T-helper 2 cell treated with Interferon-gamma antibody and Interleukin-4, amounts not matched to agents 5 μg/mL and 100 μg/mL, for 36 hours (primary cell): ENCODE measurements at regions not wholly inside any gene's neighbourhood (a gene's known extent, or its start where the extent isn't known, plus 50 kb on each side); places are given as distances from the start of the nearest gene placed in this dataset.
"Not testable (repeated sequence)": the region's sequence is repeated elsewhere in the genome, so short reads cannot be mapped to it uniquely, and the experiment has no call there.

Experiments used
- DNase-seq: peaks from one replicate; pipeline ENCODE4 v3.0.0; 2021; ENCODE audit warnings: low spot score
- H3K27ac Mint-ChIP-seq: one replicate; pipeline ENCODE4 v1.8.0; 2021; ENCODE audit warnings: mild to moderate bottlenecking, mixed read lengths
- H3K27me3 Mint-ChIP-seq: one replicate; pipeline ENCODE4 v1.8.0; 2021; ENCODE audit warnings: low read depth, mixed read lengths
- H3K36me3 Mint-ChIP-seq: one replicate; pipeline ENCODE4 v1.8.0; 2021; ENCODE audit warnings: low read depth, mixed read lengths
- H3K4me1 Mint-ChIP-seq: one replicate; pipeline ENCODE4 v1.8.0; 2021; ENCODE audit warnings: low read depth, mixed read lengths
- H3K4me3 Mint-ChIP-seq: one replicate; pipeline ENCODE4 v1.8.0; 2022; ENCODE audit warnings: mild to moderate bottlenecking, moderate library complexity, mixed read lengths
- H3K9me3 Mint-ChIP-seq: one replicate; pipeline ENCODE4 v1.8.0; 2021; ENCODE audit warnings: mixed read lengths

DNA sequence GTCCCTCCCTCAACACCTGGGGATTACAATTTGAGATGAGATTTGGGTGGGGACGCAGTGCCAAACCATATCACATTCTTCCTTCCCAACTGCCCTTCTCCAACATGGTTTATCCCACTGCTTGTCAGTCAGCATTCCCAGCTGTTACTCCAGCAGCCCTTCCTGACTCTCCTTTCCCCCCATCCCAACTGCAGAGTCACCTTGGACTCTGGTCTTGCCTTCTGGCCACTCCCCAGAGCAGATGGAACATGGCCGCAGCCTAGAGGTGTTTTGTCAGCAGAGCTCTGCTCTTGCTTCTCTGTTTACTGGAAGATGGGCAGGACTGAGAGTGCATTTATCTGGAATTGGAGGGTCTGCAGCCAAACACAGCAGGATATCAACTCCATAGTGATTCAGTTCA is 51.2 kb upstream of the MEX3C start:
- no peaks in the 10 kb centered on the region for H3K27me3 Mint-ChIP-seq
- H3K9me3 Mint-ChIP-seq: no peaks in the 10 kb centered on the region
- no peak overlapping the region for H3K27ac Mint-ChIP-seq
- no peak for DNase-seq
- no peaks in the 10 kb centered on the region for H3K4me1 Mint-ChIP-seq
- H3K4me3 Mint-ChIP-seq: no peak overlapping the region
- no peaks in the 10 kb centered on the region for H3K36me3 Mint-ChIP-seq

DNA sequence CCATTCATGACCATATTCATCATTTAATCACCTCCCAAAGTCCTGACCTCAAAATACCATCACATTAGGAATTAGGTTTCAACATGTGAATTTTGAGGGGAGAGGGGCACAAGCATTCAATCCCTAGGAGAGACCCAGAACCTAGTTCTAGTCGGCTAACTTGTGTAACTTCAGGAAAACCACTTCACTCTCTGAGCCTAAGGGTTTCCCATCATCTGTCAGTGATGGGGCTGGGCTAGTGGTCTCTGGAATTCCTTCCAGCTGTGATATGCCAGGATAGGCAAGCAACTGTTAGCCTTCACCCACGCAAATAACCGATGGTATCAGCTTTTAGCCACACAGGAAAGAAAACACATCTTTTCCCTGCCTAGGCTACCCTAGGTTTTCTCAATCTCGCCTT is 52.5 kb upstream of the MEX3C start:
- H3K36me3 Mint-ChIP-seq: no peaks in the 10 kb centered on the region
- no peaks in the 10 kb centered on the region for H3K27me3 Mint-ChIP-seq
- H3K9me3 Mint-ChIP-seq: no peaks in the 10 kb centered on the region
- no peak overlapping the region for H3K4me3 Mint-ChIP-seq
- no peaks in the 10 kb centered on the region for H3K4me1 Mint-ChIP-seq
- no peak overlapping the region for H3K27ac Mint-ChIP-seq
- no peak for DNase-seq

- no peak overlapping the region for H3K4me3 Mint-ChIP-seq
- no peaks in the 10 kb centered on the region for H3K4me1 Mint-ChIP-seq
- H3K36me3 Mint-ChIP-seq: no peaks in the 10 kb centered on the region
- no peaks in the 10 kb centered on the region for H3K27me3 Mint-ChIP-seq
- H3K9me3 Mint-ChIP-seq: no peaks in the 10 kb centered on the region
- DNase-seq: no peak
- no peak overlapping the region for H3K27ac Mint-ChIP-seq
Observed at GRCh38 chr18:51250458-51251024, 53.1 kb upstream of the MEX3C start.

- DNase-seq: no peak
- Mint-ChIP-seq H3K27me3 (no peaks in the 10 kb centered on the region), H3K36me3 (no peaks in the 10 kb centered on the region), H3K9me3 (no peaks in the 10 kb centered on the region), H3K27ac (no peak overlapping the region), H3K4me3 (no peak overlapping the region), H3K4me1 (no peaks in the 10 kb centered on the region)
Observed at GRCh38 chr18:51251625-51252024, 54.1 kb upstream of the MEX3C start.

DNA sequence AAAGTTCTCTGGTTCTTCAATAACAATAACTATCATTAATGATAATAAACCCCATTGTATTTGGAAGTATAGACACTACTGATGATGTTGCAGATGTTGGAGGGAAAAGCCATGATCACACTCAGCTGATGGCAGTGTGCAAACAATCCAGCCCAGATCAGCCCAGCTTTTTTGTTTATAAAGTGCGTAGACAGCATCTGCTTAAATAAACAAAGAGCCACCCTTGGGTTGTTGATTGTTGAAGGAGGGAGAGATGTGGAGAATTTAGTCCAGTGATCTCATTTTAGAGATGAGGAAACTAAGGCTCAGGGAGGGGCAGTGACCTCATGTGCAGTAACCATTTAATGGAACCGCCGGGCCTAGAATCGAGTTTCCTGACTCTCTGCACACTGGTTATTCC is 56.0 kb upstream of the MEX3C start:
- Mint-ChIP-seq H3K4me3 (no peak overlapping the region), H3K27ac (no peak overlapping the region), H3K27me3 (peaks cover 4% of the 10 kb centered on the region), H3K4me1 (no peaks in the 10 kb centered on the region), H3K36me3 (no peaks in the 10 kb centered on the region), H3K9me3 (no peaks in the 10 kb centered on the region)
- no peak for DNase-seq

DNA sequence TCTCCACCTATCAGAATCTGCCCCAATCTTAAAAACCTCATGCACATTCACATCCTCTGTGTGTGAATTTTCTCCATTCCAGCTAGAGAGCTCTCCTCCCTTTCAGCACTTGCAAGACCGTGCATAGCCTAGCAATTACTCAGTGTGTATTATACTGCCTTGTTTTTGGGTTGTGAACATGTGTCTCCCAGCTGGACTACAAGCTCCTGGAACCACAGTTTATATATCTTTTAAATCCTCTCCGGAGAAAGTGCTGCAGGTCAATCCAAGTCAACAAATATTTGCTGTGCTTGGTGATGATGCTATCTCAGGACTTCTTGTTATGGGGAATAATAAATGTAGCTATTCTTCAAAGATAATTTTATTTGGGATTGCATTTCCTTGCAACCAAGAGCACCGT is 58.2 kb upstream of the MEX3C start:
- Mint-ChIP-seq H3K9me3 (no peaks in the 10 kb centered on the region), H3K4me1 (no peaks in the 10 kb centered on the region)

GRCh38 chr18:51257150-51257549 is 59.7 kb upstream of the MEX3C start:
- Mint-ChIP-seq H3K4me3 (no peak overlapping the region), H3K36me3 (no peaks in the 10 kb centered on the region), H3K27ac (no peak overlapping the region), H3K9me3 (no peaks in the 10 kb centered on the region), H3K27me3 (peaks cover 4% of the 10 kb centered on the region), H3K4me1 (no peaks in the 10 kb centered on the region)
- no peak for DNase-seq

More for the DNA sequence above, 58.2 kb upstream of the MEX3C start:
- Mint-ChIP-seq H3K27me3 (peaks cover 4% of the 10 kb centered on the region), H3K27ac (no peak overlapping the region), H3K4me3 (no peak overlapping the region), H3K36me3 (no peaks in the 10 kb centered on the region)
- DNase-seq: no peak

DNA sequence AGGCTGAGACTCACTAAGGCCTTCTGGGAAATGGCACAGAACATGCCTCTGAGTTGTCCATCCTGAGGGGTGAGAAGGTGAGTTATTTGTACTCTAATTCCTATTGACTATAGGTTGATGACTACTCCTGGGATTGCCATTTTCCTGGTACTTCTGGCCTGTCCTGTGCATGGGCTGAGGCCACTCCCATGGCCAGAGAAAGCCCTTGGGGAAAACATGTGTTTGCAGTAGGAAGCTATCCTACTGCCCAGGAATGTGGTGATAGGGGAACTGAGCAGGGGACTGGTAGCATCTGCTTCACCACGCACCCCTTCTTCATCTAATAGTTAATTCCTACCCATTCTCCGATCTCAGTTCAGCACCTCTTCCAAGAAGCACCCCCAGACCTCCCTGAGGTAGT is 62.6 kb upstream of the MEX3C start:
- no peak overlapping the region for H3K27ac Mint-ChIP-seq
- DNase-seq: no peak
- no peaks in the 10 kb centered on the region for H3K4me1 Mint-ChIP-seq
- no peak overlapping the region for H3K4me3 Mint-ChIP-seq
- no peaks in the 10 kb centered on the region for H3K36me3 Mint-ChIP-seq
- H3K9me3 Mint-ChIP-seq: no peaks in the 10 kb centered on the region
- H3K27me3 Mint-ChIP-seq: peaks cover 7% of the 10 kb centered on the region

DNA sequence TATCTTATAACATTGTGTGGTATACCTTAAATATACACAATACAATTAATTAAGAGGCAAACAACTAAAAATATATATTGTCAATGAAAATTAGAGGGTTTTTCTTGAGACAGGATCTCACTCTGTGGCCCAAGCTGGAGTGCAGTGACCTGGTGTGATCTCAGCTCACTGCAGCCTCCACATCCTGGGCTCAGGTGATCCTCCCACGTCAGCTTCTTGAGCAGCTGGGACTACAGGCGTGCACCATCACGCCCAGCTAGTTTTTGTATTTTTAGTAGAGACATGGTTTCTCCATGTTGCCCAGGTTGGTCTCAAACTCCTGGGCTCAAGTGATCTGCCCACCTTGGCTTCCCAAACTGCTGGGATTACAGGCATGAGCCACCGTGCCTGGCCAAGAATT is 68.6 kb upstream of the MEX3C start:
- not testable (repeated sequence) for H3K9me3 Mint-ChIP-seq, H3K27me3 Mint-ChIP-seq

GRCh38 chr18:51266773-51267172 is 69.3 kb upstream of the MEX3C start:
- H3K36me3 Mint-ChIP-seq: no peaks in the 10 kb centered on the region
- no peak overlapping the region for H3K27ac Mint-ChIP-seq
- H3K4me1 Mint-ChIP-seq: no peaks in the 10 kb centered on the region
- H3K27me3 Mint-ChIP-seq: peaks cover 8% of the 10 kb centered on the region
- H3K9me3 Mint-ChIP-seq: peaks cover 4% of the 10 kb centered on the region
- no peak overlapping the region for H3K4me3 Mint-ChIP-seq
- no peak for DNase-seq

More for the DNA sequence above, 68.6 kb upstream of the MEX3C start:
- not testable (repeated sequence) for H3K4me3 Mint-ChIP-seq, DNase-seq, H3K27ac Mint-ChIP-seq, H3K4me1 Mint-ChIP-seq, H3K36me3 Mint-ChIP-seq

GRCh38 chr18:51273437-51273836 is 76.0 kb upstream of the MEX3C start:
- H3K27me3 Mint-ChIP-seq: peaks cover 3% of the 10 kb centered on the region
- H3K36me3 Mint-ChIP-seq: no peaks in the 10 kb centered on the region
- no peak for DNase-seq
- no peak overlapping the region for H3K4me3 Mint-ChIP-seq
- H3K9me3 Mint-ChIP-seq: peaks cover 4% of the 10 kb centered on the region
- H3K4me1 Mint-ChIP-seq: no peaks in the 10 kb centered on the region
- H3K27ac Mint-ChIP-seq: no peak overlapping the region

- Mint-ChIP-seq H3K27me3 (no peaks in the 10 kb centered on the region), H3K27ac (no peak overlapping the region), H3K9me3 (peaks cover 3% of the 10 kb centered on the region), H3K36me3 (no peaks in the 10 kb centered on the region), H3K4me1 (no peaks in the 10 kb centered on the region), H3K4me3 (no peak overlapping the region)
- no peak for DNase-seq
Observed at GRCh38 chr18:51275712-51276476, 78.4 kb upstream of the MEX3C start.

DNA sequence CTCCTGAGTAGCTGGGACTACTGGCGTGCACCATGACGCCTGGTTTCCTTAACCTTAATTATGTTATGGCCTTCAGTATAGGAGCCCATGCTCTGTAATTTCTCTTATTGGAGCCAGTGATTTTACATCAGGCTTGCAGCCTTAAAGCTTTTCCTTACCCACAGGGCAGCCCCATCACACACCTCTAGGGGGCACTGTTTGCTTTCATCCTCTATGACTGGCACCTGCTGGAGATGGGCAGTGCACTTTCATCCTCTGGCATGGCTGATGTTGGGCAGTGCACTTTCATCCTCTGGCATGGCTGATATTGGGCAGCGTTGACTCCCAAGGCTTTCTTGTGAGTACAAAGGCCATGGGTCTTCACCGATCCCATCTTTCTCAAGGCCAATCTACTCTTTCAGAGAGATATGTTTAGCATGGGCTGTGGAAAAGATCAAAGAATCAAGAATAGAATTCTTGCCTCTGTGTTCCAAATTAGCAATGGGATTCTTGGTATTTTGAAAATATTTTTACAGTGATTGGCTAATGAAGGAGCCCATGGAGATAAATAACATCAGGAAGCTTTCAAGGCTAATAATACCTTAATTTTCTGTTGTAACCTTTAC is 80.7 kb upstream of the MEX3C start:
- DNase-seq: peak; percentile 23
- H3K9me3 Mint-ChIP-seq: no peaks in the 10 kb centered on the region
- no peaks in the 10 kb centered on the region for H3K27me3 Mint-ChIP-seq
- H3K4me3 Mint-ChIP-seq: no peak overlapping the region
- no peaks in the 10 kb centered on the region for H3K36me3 Mint-ChIP-seq
- no peaks in the 10 kb centered on the region for H3K4me1 Mint-ChIP-seq
- no peak overlapping the region for H3K27ac Mint-ChIP-seq

DNA sequence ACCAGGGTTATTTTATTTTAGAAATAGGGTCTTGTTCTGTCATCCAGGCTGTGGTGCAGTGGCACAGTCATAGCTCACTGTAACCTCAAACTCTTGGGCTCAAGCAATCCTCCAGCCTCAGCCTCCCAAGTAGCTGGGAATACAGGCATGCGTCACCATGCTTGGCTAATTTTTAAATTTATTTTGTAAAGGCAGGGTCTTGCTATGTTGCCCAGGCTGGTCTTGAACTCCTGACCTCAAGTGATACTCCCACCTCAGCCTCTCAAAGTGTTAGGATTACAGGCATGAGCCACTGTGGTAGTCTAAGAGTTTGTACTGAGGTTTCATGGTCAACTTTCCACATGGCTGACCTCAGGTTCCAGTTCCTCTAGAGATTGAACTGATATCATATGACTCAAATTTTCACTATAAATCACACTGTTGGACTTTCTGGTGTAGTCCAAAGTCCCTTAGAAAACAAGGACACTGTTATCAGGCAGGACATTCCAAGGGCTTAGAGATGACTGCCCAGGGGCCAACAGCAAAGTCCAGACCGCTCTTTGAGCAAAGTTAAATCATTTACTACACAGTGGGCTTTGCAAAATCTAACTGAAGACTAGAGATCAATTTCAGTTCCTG is 82.0 kb upstream of the MEX3C start:
- no peak for DNase-seq
- Mint-ChIP-seq H3K9me3 (no peaks in the 10 kb centered on the region), H3K4me3 (no peak overlapping the region), H3K36me3 (no peaks in the 10 kb centered on the region), H3K4me1 (no peaks in the 10 kb centered on the region), H3K27ac (no peak overlapping the region), H3K27me3 (no peaks in the 10 kb centered on the region)
